Activated CD8-positive, alpha-beta memory T cell treated with anti-CD3 and anti-CD28 coated beads for 36 hours (primary cell): ENCODE measurements at regions not wholly inside any gene's neighbourhood (a gene's known extent, or its start where the extent isn't known, plus 50 kb on each side); places are given as distances from the start of the nearest gene placed in this dataset.

Source experiments
- CTCF ChIA-PET: fragments of 350-600 bp; sonication (Branson Sonifier 250); formaldehyde crosslinking; loops from one replicate; lab custom pipeline; 2021; ENCODE audit warnings: antibody characterized with exemption; lab: Charles Lee
- POLR2A ChIA-PET: fragments of 350-600 bp; sonication (Branson Sonifier 250); formaldehyde crosslinking; loops from one replicate; lab custom pipeline; 2021; ENCODE audit warnings: antibody characterized with exemption; lab: Charles Lee

DNA sequence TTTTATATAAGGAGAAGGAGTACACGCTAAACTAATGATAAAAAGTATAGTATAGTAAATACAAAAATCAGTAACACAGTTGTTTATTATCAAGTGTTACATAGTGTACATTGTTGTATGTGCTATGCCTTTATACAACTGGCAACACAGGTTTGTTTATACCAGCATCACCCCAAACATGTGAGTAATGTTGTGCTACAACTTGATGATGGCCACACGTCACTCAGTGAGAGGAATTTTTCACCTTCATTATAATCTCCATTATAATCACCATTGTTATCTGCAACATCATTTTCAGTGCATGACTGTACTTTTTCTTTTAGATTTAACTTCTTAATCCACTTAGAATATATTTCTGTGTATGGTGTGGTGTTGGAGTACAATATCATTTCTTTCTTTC, 204.0 kb upstream of the CTNNB1 start:
- CTCF ChIA-PET: no interaction called here
- POLR2A ChIA-PET: interaction anchor here (0.7 kb wide), 1 partner anchor 74 kb away, joined by 4 read pairs; no protein-coding TSS in a partner anchor

DNA sequence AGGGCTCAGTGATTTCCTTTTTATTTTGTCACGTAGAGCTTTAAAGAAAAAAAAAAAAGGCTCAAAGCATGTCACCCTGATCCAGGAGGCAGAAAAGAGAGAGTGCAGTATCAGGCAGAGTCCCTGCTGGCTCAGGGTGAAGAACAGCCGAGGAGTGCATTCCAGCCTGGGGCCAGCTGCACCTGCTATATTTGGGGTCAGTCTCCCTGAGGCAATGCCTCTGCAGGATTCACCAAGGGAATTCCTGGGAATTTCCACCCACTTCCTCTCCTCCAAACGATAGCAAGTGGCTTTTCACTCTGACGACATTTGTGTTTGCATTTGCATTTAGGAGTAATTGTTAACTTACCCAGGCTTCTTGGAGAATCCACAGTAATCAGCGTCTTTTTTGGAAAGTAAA, 202.9 kb upstream of the CTNNB1 start:
- ChIA-PET CTCF (no interaction called here), POLR2A (no interaction called here)

DNA sequence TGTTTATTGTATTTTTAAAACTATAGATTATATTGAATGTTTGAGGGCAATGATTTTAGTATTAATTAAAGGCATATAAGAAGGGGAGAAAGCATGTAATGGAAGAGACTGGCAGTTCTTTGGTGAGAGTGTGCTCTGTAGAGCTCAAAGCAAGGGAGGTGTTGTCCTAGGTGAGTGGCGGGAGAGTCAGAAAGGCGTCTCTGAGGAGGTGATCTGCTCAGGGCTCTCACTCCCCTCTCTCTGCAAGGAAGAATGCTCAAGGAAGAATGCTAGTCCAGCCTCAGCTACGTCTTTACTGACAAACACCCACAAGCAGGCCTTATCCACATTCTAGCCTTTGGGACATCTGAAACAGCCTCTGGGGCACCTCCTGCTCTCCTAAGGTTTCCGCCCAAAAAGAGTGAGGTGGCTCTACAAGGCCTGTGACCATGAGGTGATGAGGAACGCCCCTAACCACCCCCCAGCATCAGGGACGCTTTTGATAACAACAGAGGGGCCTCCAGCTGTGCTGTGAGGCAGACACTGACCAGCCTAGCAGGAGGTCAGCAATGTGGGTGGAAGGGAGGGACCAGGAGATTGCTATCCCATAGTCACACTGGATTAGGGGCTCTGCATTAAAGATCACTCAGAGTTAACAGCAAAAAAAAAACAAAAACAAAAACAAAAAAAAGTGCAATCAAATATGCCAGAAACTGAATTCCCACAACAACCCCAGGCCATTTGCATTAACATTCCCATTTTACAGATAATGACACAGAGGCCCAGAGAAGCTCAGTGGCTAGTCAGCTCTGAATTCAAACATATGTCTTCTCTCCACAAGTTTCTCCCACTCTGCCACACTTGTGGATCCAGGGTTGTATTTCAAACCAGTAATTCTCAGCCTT, 202.2 kb upstream of the CTNNB1 start:
- ChIA-PET POLR2A (no interaction called here), CTCF (no interaction called here)

DNA sequence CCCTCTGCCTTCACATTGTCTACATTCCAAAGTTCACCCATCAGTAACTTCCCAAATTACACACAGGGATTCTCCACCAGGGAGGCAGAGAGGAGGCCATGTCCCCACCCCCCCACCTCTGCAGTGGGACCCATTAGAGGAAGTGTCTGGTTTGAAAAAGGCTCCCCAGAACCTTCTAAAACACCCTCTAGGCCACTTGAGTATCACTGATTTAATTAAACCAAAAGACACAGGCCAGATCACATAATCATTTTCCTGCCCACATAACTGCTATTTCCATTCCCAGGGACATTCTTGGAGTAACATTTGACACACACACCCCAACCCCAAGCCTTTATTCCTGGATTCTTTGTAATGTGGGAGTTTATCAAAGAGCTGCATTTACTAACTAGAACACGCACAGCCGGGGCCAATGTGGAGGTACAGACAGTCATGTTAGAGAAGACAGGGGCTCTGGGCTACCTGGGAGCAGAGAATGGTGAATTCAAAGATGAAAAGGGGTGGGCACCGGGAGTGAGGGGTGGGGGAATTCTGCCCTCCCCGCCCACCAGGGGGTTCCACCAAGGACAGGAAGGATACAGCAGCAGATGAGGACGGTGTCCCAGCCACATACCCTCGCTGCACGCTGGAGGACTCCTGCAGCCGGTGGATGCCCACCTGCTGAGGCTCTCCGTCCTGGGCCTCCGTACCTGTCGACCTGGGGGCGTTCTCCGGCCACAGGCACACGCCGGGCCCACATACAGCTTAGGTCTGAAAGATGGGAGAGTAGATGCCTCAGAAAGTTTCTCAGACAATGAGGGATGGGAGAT, 201.4 kb upstream of the CTNNB1 start:
- ChIA-PET POLR2A (no interaction called here), CTCF (no interaction called here)

DNA sequence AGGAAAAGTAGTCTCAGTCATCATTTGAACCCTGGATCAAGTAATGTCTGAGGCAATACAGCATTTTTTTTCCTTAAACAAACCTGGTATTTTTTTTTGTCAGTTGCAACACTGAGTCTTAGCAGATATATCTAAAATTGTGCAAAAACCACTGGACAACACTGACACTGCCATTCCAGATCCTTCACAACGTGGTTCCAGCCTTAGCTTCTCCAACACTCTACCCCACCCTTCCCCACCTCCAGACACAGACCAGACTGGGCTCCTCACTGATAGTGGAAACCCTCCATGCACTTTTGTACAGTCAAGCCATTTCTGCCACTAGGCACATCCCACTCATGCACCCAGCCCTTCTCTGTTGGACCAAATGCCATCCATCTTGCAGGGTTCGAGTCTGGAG, 199.6 kb upstream of the CTNNB1 start:
- CTCF ChIA-PET: no interaction called here
- POLR2A ChIA-PET: no interaction called here

DNA sequence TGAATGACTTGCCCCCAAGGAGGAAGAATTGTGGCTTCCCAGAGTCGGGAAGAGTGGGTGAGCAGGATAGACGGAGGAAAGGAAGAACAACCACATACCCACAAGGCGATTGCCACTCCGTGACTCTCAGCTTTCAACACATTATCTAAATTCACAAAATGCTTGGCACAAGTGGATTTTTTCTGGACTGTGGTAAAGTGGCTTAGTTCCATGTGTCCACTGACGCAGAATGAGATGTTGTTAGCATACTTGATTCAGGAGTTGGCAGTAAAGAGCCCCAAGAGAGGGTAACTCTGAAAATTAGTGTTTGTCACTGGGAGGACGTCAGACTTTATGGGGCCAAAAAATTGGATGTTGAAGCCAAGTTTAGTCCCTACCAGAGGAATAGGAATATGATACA, 198.8 kb upstream of the CTNNB1 start:
- ChIA-PET POLR2A (no interaction called here), CTCF (no interaction called here)

DNA sequence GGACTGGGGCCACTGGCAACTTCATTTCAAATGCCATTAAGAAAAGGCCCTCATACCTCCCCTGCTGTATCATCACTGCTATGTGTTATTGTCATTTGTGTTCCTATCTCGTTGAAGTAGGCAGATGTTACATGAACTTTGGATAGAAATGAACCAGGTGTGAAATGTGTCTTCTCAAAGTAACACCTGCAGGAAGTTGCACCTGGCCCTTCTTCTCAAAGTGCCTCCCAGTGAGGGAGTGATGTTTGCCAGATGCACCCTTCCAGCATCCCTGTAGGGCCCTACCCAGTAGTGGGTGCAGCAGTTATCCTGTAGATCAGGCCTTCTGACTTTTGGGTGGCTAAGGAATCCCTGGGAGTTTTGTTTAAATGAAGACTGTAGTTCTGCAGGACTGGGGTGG, 197.7 kb upstream of the CTNNB1 start:
- ChIA-PET POLR2A (no interaction called here), CTCF (no interaction called here)

DNA sequence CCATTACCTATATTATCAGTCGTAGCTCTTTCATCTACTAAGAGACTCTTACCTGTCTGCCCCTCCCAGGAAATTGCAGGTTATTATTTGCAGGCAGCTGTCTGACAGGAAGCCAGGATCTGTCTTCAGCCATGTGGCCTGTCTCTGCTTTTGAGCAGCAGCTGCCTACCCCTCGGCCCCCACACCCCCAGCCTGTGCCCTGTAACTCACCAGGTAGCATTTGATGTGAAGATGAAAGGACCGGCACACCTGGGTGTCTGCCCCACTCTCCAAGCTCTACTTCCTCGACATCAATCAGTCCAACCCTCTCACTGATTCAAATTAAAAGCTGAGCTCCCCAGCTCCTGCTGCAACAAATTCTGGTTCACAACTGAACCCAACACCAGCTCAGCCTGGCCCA, 197.2 kb upstream of the CTNNB1 start:
- CTCF ChIA-PET: no interaction called here
- POLR2A ChIA-PET: no interaction called here

DNA sequence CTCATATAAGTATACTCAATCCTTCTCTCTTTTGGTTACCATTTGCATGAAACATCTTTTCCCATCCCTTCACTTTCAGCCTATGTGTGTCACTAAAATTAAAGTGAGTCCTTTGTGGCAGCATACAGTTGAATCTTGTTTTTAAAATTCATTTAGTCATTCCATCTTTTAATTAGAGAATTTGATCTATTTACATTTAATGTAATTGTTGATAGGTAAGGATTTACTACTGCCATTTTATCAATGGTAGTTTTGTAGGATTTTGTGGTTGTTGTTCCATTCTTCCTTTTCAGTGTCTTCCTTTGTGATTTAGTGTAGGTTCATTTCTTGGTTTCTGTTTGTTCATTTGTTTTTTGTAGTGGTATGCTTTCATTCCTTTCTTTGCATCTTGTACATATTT, 191.9 kb upstream of the CTNNB1 start:
- ChIA-PET CTCF (no interaction called here), POLR2A (no interaction called here)

DNA sequence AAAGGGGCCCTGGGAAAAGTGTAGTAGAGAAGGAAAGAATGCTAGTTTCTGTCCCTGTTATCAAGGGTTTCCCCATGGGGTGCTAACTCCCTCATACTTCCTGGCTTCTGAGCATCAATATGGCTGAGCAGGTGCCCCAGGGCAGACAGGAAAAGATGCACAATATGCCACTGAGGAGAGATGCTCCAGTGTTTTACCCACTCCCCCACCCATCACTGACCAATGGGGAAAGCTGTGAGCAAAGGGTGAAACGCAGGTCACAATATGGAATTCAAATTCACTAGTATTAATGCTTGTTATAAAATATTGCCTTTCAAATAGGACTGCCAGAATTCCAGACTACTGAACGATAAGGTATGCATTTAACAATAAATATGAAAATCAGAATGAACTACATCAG, 187.5 kb upstream of the CTNNB1 start:
- ChIA-PET CTCF (no interaction called here), POLR2A (no interaction called here)

DNA sequence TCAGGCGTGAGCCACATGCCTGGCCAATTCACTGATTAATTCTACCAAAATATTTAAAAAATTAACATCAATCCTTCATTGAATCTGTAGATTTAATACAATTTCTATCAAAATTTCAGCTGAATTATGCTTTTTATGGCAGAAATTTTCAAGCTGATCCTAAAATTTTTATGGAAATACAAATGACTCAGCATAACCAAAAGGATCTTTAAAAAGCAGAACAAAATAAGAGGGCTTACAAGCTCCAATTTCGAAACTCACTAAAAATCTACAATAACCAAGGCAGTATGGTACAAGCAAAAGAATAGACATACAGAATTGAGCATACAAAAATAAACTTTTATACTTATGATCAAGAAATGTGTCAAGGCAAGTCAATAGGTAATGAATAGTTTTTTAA, 180.4 kb upstream of the CTNNB1 start:
- POLR2A ChIA-PET: no interaction called here
- CTCF ChIA-PET: no interaction called here

DNA sequence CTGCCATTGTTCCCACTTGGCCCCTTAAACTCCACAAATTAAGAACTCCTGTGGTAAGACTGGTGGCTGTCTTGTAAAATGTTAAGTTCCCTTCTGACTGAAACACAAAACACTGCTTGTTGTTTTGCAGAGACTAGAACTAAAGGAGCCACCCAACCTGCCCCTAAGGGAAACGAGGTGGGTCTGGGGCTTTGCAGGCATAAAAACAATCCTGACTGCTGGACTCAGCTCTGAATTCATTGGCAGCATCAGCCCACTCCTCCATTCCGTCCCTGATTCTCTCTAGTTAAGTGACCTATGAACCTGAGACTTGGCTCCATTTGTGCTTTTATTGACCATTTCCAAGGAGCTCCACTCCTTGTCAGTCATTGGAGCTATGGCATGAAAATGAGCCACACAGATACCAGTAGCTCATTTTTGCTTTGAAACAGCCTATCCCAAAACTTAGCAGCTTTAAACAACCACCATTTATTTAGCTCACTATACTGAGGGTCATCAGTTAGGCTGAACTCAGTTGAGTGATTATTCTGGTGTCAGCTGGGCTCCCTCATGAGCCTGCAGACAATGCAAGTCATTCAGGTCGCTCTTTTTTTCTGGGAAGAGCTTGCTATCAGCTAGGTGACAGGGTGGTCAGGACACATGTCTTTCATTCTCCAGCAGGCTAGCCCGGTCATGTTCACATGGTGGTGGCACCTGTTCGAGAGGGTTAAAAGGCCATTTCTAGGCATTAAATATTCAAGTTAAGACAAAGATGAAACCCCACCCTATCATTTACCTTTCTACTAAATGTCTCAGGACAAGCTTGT, 175.1 kb upstream of the CTNNB1 start:
- CTCF ChIA-PET: no interaction called here
- POLR2A ChIA-PET: interaction anchor here (0.6 kb wide), 1 partner anchor 114 kb away, joined by 3 read pairs; no protein-coding TSS in a partner anchor

DNA sequence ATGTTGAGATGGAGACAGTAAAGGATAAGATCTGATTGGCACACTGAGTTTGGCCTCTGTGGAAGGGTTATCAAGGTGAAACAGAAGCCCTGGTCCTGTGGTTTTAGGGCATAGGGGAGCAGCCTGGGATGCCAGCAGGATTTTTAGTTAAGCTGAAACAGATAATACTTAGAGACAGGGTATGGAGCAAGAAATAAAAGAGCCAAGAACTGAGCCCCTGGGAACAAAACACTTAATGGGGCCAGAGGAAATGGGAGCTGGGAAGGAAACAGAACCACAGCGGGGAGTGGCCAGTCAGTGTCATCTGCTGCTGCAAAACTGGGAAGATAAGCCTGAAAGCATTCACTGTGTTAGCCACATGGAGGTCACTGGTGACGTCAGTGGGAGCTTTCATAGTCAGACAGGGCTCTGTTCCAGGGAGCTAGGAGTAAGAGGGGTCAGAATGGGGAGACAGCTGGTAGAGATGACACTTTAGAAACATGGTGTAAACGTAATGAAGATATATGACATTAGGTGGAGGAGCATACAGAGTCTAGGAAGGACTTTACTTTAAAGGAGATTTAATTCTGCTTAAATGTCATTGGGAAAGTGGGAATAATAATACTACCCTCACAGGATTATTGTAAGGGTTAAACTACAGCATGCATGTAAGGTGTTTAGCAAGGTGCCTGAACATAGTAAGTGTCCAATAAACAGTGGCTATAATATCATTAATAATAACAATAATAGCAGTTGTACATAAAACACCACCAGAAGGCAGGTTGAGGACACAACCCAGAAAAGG, 172.7 kb upstream of the CTNNB1 start:
- CTCF ChIA-PET: no interaction called here
- POLR2A ChIA-PET: no interaction called here

DNA sequence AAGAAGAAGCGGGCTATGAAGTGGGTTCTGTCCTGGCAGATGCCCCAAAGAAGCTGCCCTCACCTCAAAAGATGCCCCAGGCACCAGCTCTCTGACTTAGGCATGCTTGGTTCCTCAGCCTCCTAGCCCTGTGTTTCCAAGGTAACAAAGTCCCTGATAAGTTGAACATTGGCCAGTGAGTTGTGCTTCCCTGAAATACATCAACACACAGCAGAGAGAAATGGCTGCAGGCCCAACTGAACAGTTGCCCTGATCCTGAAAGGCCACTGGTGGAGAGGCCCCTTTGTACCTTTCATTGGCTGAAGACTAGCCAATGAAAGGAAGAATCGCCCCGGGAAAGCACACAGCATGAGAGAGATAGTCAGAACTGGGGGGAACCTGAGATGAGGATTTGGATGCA, 169.9 kb upstream of the CTNNB1 start:
- ChIA-PET POLR2A (no interaction called here), CTCF (no interaction called here)

DNA sequence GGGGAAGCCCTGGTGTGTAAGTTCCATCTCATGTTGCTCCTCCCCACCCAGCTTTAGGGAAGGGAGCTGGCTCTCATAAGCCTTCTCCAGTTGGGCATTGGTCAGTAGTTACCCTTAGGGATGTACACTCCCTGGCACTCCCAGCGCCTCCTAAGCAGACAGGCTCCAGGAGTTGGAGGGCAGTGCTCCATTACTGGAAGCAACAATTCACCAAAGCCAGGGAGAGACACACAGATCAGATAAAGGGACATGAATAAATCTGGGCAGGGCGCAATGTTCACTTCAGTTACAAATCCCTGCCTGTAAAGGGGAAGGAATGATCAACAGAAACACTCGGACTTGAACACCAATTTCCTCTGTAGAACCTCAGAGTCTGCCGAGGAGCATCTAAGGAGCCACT, 169.1 kb upstream of the CTNNB1 start:
- CTCF ChIA-PET: no interaction called here
- POLR2A ChIA-PET: no interaction called here

DNA sequence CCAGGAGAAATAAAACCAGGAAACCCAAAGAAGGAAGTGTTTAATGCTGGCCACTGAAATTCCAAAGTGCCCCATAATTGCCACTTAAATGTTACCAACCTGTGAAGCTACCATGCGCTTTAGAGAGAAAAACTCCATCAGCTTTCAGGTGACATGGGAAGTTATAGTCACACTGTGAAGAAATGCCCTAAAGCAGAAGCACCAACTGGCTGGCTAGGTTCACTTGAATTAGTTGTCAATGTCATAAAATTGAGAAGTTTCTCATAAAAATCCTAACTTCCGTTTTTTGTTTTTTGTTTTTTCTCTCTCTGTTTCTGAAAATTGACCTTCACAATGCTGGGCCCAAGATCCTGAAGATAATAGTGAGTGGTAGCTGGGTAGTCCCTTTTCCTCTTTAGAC, 167.9 kb upstream of the CTNNB1 start:
- CTCF ChIA-PET: no interaction called here

DNA sequence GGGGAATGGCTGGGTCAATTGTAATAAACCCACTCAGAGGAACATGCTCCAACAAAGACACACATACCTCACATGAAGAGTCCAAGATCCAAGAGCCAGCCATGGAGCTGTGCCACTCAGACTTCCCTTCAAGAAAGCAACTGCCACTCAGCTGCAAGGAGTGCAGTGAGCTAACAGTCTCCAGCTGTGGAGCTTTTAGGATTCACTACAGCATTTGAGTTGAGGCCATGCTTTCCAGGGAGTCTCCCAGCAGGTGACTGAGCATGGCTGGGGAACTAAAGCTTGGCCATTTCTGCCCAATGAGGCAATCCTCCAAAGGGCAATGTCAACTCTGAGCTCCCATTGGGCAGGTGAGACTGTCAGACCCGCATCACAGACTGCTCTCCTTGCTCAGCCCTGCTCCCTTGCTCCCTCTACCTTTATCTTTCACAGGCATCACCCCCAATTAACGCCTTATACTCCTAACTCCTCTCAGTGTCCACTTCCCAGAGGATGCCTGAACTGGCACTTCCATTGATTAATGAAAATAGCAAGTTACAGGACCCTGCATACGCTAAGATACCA, 165.3 kb upstream of the CTNNB1 start:
- CTCF ChIA-PET: no interaction called here
- POLR2A ChIA-PET: no interaction called here

More for the DNA sequence above, 167.9 kb upstream of the CTNNB1 start:
- POLR2A ChIA-PET: no interaction called here

DNA sequence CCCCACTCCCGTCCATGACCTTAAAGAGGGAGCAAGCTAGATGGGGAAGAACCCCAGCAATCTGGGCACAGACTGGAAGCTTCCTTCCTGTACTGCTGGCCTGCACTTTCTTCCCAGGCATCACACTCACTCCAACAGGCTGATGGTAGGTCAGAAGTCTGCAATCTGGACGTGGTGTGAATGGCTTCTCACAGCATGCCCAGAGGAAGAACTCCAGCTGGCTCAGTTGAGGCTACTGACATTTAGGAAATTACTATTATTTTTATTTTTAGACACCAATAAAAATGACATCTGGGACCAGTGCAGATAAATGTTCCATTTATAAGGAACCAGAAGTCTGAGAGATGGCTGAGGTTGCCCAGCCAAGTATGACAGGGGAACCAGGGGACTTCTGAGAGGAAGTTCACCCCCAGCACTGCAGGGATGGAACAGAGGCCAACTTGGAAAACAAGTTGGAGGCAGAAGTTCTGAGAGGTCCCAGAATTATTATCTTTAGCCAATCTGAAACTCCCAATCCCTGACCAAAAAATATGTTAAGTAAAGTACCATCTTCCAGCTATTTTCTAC, 163.8 kb upstream of the CTNNB1 start:
- POLR2A ChIA-PET: no interaction called here

More for the DNA sequence above, 163.8 kb upstream of the CTNNB1 start:
- CTCF ChIA-PET: no interaction called here
